ENCODE measurements at regions not wholly inside any gene's neighbourhood (a gene's known extent, or its start where the extent isn't known, plus 50 kb on each side); places are given as distances from the start of the nearest gene placed in this dataset.
"Not testable (repeated sequence)": the region's sequence is repeated elsewhere in the genome, so short reads cannot be mapped to it uniquely, and the experiment has no call there.

DNA sequence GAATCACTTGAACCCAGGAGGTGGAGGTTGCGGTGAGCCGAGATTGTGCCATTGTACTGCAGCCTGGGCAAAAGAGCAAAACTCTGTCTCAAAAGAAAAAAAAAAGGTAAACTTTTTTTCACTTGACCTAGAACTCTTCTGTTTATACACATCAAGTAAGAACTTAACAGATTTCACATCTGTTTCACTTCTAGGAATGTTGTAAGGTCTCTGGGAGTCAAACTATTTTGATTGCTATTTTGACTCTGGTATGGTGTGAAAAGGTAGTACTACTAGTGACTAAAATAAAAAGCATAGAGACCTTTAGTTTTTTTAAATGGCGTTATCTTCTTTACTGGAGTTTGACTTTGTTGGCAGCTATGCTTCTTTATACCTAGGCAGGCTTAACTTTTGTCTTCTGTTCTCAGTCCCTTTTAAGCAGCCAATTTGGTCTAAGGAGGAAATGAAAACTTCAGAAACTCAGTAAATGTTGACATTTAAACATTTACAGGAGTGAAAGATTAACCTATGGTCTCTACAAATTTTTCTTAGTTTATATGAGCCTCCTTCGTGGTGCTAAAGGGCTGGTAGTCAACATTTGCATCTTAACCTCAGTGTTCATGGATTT, 84.7 kb downstream of the METTL2B start:
- not testable (repeated sequence) for DNase-seq (ENCODE audit: extremely low read depth in 1 of 11, low read depth in 9 of 11, low spot score in 4 of 11)

GRCh38 chr7:128562795-128563194, 86.2 kb downstream of the METTL2B start:
- not testable (repeated sequence) for DNase-seq (ENCODE audit: extremely low read depth in 1 of 11, low read depth in 9 of 11, low spot score in 4 of 11)

DNA sequence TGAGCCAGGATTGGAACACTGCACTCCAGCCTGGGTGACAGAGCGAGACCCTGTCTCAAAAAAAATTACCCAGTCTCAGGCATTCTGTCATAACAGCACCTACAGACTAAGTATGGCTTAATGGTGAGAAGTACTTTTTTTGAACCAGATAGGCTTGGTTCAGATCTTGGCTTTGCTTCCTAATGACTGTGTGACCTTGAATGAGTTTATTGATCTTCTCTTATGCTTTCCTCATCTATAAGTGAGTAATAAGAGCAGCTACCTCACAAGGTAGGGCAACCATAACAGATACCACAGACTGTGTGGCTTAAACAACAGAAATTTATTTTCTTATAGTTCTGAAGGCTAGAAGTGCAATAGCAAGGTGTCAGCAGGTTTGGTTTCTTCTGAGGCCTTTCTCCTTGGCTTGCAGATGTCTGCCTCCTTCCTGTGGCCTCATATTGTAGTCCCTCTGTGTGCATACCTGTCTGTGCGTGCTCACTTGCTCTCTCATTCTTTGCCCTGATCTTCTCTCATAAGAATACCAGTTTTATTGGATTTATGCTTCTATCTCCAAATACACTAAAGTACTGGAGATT, 87.7 kb downstream of the METTL2B start:
- DNase-seq (ENCODE audit: extremely low read depth in 1 of 11, low read depth in 9 of 11, low spot score in 4 of 11): not testable (repeated sequence)

- not testable (repeated sequence) for DNase-seq (ENCODE audit: extremely low read depth in 1 of 11, low read depth in 9 of 11, low spot score in 4 of 11)
Measured at GRCh38 chr7:128564932-128565864, 88.7 kb downstream of the METTL2B start.

GRCh38 chr7:128575277-128575676, 96.8 kb upstream of the GARIN1A start:
- not testable (repeated sequence) for DNase-seq (ENCODE audit: extremely low read depth in 1 of 11, low read depth in 9 of 11, low spot score in 4 of 11)

GRCh38 chr7:128576953-128577352, 95.1 kb upstream of the GARIN1A start:
- not testable (repeated sequence) for DNase-seq (ENCODE audit: extremely low read depth in 1 of 11, low read depth in 9 of 11, low spot score in 4 of 11)

GRCh38 chr7:128579843-128580242, 92.2 kb upstream of the GARIN1A start:
- not testable (repeated sequence) for DNase-seq (ENCODE audit: extremely low read depth in 1 of 11, low read depth in 9 of 11, low spot score in 4 of 11)

- DNase-seq (ENCODE audit: extremely low read depth in 1 of 11, low read depth in 9 of 11, low spot score in 4 of 11): not testable (repeated sequence)
Measured at GRCh38 chr7:128581100-128581499, 91.0 kb upstream of the GARIN1A start.

DNA sequence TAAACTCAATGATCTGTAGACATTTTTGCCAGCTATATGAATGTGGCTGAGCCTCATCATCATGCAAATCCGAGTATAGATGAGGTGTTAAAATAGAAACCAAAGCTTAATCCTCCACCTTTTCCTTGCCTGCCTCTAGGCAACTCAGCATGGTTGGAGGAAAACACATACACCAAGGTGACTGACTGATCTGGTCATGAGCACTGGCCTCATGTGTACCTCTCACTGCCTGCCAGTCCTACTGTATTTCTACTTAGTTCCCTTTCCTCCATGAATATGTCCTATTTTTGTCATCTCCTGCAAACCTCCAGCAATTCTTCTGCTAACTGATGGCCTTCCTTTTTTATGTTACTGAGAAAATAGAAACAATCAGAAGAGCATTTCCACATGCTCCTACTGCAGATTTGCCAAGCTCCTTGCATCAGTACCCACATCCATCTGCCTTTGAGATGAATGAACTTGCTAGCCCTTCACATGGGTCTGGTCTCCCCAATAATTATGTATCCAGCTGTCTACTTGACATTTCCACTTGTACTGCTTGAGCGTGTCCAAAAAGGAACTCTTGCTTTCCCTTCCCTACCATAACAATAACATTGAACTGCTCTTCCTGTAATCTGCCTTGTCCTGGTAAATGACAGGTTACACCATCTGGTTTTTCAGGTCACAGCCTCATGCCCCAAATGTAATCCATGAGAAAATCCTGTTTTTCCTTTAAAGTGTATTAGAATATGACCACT, 90.1 kb upstream of the GARIN1A start:
- DNase-seq (ENCODE audit: extremely low read depth in 1 of 11, low read depth in 9 of 11, low spot score in 4 of 11): not testable (repeated sequence)

- not testable (repeated sequence) for DNase-seq (ENCODE audit: extremely low read depth in 1 of 11, low read depth in 9 of 11, low spot score in 4 of 11)
Measured at GRCh38 chr7:128586715-128587114, 85.4 kb upstream of the GARIN1A start.

GRCh38 chr7:128591705-128592104, 80.4 kb upstream of the GARIN1A start:
- no peak for DNase-seq (ENCODE audit: extremely low read depth in 1 of 11, low read depth in 9 of 11, low spot score in 4 of 11)

GRCh38 chr7:128592209-128592608, 79.9 kb upstream of the GARIN1A start:
- not testable (repeated sequence) for DNase-seq (ENCODE audit: extremely low read depth in 1 of 11, low read depth in 9 of 11, low spot score in 4 of 11)

DNA sequence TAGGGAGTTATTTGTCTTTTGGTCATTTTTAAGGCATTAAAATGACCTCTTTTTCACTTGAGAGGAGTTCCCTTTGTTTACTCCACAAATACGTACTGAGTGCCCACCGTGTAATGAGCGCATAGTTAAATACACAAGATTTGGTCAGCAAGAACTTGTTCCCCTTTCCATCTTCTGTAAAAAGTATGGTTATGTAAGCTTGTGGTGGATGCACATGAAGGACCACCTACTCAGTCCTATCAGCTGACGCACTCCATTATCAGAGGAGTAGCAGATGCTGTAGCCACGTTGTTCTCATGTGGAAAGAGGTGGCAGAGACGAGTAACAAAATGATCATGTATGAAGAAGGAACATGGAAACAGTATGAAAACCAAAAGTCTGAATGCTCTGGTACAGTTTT, 78.0 kb upstream of the GARIN1A start:
- DNase-seq (ENCODE audit: extremely low read depth in 1 of 11, low read depth in 9 of 11, low spot score in 4 of 11): not testable (repeated sequence)

DNA sequence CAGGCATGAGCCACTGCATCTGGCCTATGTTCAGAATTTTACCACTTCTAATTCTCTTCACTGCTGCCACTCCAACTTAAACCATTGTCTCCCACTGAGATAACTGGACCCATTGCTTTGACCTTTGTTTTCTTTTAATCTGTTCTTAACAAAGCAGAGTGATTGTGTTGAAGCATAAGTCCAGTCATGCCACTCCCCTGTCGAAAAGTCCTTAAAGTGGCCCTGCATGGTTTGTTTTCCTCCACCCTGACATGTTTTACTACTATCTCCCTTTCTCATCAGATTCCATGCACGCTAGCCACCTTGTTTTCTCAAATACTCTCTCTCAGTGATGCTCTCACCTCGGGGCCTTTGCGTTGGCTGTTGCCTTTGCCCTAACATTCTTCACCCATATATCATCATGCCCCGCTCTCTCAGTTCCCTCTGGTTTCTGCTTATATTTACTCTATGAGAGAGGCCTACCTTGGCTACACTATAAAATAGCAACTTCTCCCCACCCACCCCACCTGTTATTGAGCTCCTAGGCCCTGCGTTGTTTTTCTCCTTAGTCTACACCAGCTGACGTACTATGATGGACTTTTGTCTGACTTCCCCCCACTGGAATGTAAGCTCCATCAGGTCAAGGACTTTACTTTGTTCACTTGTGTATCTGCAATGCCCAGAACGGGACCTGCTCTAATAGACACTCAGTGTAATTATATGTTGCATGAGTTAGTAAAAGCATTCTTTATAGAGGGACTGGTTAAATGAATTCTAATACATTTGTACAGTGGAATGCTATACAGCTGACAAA, 75.6 kb upstream of the GARIN1A start:
- not testable (repeated sequence) for DNase-seq (ENCODE audit: extremely low read depth in 1 of 11, low read depth in 9 of 11, low spot score in 4 of 11)

DNA sequence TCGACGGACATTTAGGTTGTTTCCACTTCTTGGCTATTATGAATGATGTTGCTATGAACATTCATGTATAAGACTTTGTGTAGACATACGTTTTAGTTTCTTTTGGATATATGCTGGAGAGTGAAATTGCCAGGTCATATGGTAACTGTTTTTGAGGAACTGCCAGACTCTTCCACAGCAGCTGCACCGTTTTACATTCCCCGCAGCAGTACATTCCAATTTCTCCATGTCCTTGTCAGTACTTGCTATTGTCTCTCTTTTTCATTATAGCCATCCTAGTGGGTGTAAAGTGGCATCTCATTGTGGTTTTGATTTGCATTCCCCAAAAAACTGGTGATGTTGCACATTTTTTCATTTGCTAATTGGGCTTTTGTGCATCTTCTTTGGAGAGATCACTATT, 73.1 kb upstream of the GARIN1A start:
- not testable (repeated sequence) for DNase-seq (ENCODE audit: extremely low read depth in 1 of 11, low read depth in 9 of 11, low spot score in 4 of 11)

DNA sequence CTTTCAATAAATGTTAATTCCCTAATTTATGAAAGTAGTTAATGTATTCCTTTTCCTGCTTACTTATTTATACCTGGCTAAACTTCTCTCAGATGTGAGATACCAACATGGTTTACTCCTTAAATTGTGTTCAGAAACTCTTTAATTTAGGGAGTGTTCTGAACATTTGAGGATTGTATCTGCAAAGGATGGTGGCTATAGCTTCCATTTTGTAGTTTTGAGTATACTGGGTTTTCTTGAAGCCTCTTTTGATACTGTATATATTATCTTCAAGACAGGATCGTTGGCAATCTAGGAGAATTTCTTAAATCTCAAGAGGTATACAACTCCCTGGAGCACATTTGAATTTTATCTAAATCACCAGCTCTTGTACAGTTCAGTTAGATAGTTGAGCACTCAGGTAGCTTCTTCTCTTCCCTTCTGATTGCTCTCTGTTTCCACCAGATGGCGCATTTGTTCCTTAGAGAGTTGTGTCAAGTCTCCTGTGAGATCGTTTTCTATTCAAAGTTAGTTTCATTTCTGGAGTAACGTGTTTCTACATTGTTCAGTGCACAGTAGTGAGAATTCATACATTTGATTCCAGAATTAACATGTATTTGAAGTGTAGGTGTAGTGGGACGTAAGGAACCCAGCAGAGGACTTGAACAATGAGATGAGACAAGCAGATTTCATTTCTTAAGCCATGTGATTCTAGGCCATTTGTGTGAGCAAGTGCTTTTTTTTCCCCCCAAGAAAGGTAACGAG, 63.2 kb upstream of the GARIN1A start:
- DNase-seq (ENCODE audit: extremely low read depth in 1 of 11, low read depth in 9 of 11, low spot score in 4 of 11): peak in 7 of 11 donors; percentile 2 to 37 (median 13)

DNA sequence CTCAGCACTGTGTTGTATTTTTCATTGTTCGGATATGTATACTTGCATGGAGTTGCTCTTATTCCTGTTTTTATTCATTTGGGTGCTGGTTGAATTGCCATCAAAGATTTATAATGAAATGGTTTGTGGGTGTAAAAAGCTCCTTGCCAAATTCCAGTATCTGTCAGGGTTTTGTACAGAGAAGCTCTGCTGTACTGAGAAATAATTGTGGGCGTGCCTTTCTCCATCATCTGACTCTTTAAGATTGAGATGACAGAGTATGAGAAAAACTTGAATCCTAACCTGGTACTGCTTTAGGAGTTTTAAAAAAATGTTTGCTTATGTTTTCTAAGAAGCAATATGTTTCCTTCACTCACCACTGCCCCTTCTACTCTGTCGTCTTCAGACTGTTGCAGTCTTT, 58.7 kb upstream of the GARIN1A start:
- DNase-seq (ENCODE audit: extremely low read depth in 1 of 11, low read depth in 9 of 11, low spot score in 4 of 11): not testable (repeated sequence)

- DNase-seq (ENCODE audit: extremely low read depth in 1 of 11, low read depth in 9 of 11, low spot score in 4 of 11): not testable (repeated sequence)
Measured at GRCh38 chr7:128614812-128615211, 57.3 kb upstream of the GARIN1A start.
